Kidney (tissue), 13 donors: ENCODE measurements at regions not wholly inside any gene's neighbourhood (a gene's known extent, or its start where the extent isn't known, plus 50 kb on each side); places are given as distances from the start of the nearest gene placed in this dataset.
"Not testable (repeated sequence)": the region's sequence is repeated elsewhere in the genome, so short reads cannot be mapped to it uniquely, and the experiment has no call there.

Experiments
- DNase-seq, 5 donors: peaks; one replicate each; pipeline ENCODE4 v3.0.0-alpha.2; 2013 to 2020
- FAIRE-seq: peaks from 2 replicates; lab custom pipeline; 2012; peaks lifted over from hg19 to GRCh38; lab: Jason Lieb, UNC
- H3K27ac ChIP-seq, 2 donors: one replicate each; pipeline ENCODE4 v1.7.0; 2013; ENCODE audit warnings: low read depth in 2 of 2, low read length in 2 of 2, inconsistent platforms in 1 of 2
- H3K27me3 ChIP-seq: one replicate; pipeline ENCODE4 v1.7.1; 2013; ENCODE audit warnings: low read length, inconsistent platforms; ENCODE audit not compliant: control insufficient read depth, insufficient read depth
- H3K36me3 ChIP-seq, 3 donors: one replicate each; pipeline versions ENCODE4 v1.7.0 to v1.7.1; 2013; ENCODE audit warnings: low read length in 3 of 3, control low read depth in 1 of 3, inconsistent platforms in 1 of 3; ENCODE audit not compliant: insufficient read depth in 3 of 3, control insufficient read depth in 2 of 3
- H3K4me1 ChIP-seq, 3 donors: one replicate each; pipeline versions ENCODE4 v1.7.0 to v1.7.1; 2013; ENCODE audit warnings: low read length in 3 of 3, inconsistent platforms in 1 of 3, low read depth in 1 of 3; ENCODE audit not compliant: control insufficient read depth in 2 of 3, insufficient read depth in 2 of 3
- H3K4me3 ChIP-seq, 3 donors: one replicate each; pipeline versions ENCODE4 v1.7.0 to v1.8.1; 2013; ENCODE audit warnings: low read length in 3 of 3, control low read depth in 1 of 3, inconsistent platforms in 1 of 3
- H3K9ac ChIP-seq, 3 donors: one replicate each; pipeline versions ENCODE4 v1.7.0 to v1.7.1; 2013; ENCODE audit warnings: low read length in 3 of 3, control low read depth in 1 of 3, inconsistent platforms in 1 of 3
- H3K9me3 ChIP-seq, 3 donors: one replicate each; pipeline versions ENCODE4 v1.7.0 to v1.7.1; 2013; ENCODE audit warnings: low read length in 3 of 3, control low read depth in 1 of 3, inconsistent platforms in 1 of 3; ENCODE audit not compliant: control insufficient read depth in 2 of 3, insufficient read depth in 1 of 3
- CTCF ChIP-seq: IDR thresholded peaks from 3 replicates; pipeline ENCODE4 v1.5.1; 2012; ENCODE audit warnings: mild to moderate bottlenecking, moderate library complexity, borderline replicate concordance; ENCODE audit not compliant: insufficient read depth; ENCODE audit errors: extremely low read depth
- intact Hi-C: fragments of 100-400 bp; cut with DNase I; formaldehyde crosslinking; loops from one replicate; pipeline ENCODE4 v1.11.1; 2022
- donor health status: control.
- donor health status: control.
- donor health status: control.
- donor health status: control.
- donor health status: control.
- donor health status: DM: yes; HTN: yes; CAD: no.
- donor health status: Normal renal cell carcinoma (clear cell type).

GRCh38 chrX:113202601-113203000, 362.0 kb upstream of the AMOT start:
- TF ChIP-seq CTCF: no peak
- intact Hi-C loops: no loop called here
- FAIRE-seq: no peak
- no peak overlapping the region for H3K27ac ChIP-seq
- no peak for DNase-seq
- H3K4me1 ChIP-seq: no peaks in the 10 kb centered on the region
- no peak overlapping the region for H3K4me3 ChIP-seq
- H3K9me3 ChIP-seq: no peaks in the 10 kb centered on the region
- H3K36me3 ChIP-seq: no peaks in the 10 kb centered on the region
- no peaks in the 10 kb centered on the region for H3K27me3 ChIP-seq
- H3K9ac ChIP-seq: no peak overlapping the region

GRCh38 chrX:113195949-113196348, 355.3 kb upstream of the AMOT start:
- Histone ChIP-seq H3K27me3 (no peaks in the 10 kb centered on the region), H3K9ac (no peak overlapping the region), H3K36me3 (no peaks in the 10 kb centered on the region), H3K27ac (no peak overlapping the region), H3K4me3 (no peak overlapping the region), H3K4me1 (no peaks in the 10 kb centered on the region), H3K9me3 (no peaks in the 10 kb centered on the region)
- intact Hi-C loops: no loop called here
- no peak for TF ChIP-seq CTCF
- DNase-seq (no peak), FAIRE-seq (no peak)

GRCh38 chrX:113192418-113192817, 351.8 kb upstream of the AMOT start:
- no peak for TF ChIP-seq CTCF
- Histone ChIP-seq H3K36me3 (no peaks in the 10 kb centered on the region), H3K27ac (no peak overlapping the region), H3K4me1 (no peaks in the 10 kb centered on the region), H3K4me3 (no peak overlapping the region), H3K9ac (no peak overlapping the region), H3K27me3 (no peaks in the 10 kb centered on the region), H3K9me3 (no peaks in the 10 kb centered on the region)
- FAIRE-seq: no peak
- no peak for DNase-seq
- intact Hi-C loops: no loop called here

DNA sequence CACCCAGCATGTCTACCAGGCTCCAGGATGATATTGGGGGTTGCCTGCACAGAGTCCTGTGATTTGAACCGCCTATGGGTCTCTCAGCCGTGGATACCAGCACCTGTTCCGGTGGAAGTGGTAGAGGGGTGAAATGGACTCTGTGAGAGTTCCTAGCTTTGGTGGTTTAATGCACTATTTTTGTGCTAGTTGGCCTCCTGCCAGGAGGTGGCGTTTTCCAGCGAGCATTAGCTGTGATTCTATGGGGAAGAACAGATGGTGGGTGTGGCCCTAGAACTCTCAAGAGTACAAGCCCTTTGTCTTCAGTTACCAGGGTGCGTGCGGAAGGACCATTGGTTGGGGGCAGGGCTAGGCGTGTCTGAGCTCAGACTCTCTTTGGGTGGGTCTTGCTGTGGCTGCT, 316.9 kb upstream of the AMOT start:
- Histone ChIP-seq H3K9ac (no peak overlapping the region), H3K27ac (no peak overlapping the region), H3K4me1 (no peaks in the 10 kb centered on the region), H3K27me3 (no peaks in the 10 kb centered on the region), H3K9me3 (no peaks in the 10 kb centered on the region), H3K4me3 (no peak overlapping the region), H3K36me3 (no peaks in the 10 kb centered on the region)
- FAIRE-seq: no peak
- DNase-seq: no peak
- no peak for TF ChIP-seq CTCF
- intact Hi-C loops: no loop called here

GRCh38 chrX:113154315-113154714, 313.7 kb upstream of the AMOT start:
- H3K9ac ChIP-seq, DNase-seq, FAIRE-seq, H3K9me3 ChIP-seq, H3K27ac ChIP-seq, H3K36me3 ChIP-seq, H3K4me3 ChIP-seq, H3K27me3 ChIP-seq, H3K4me1 ChIP-seq, intact Hi-C loops: not testable (repeated sequence)
